H9 (cell line): ENCODE measurements at regions not wholly inside any gene's neighbourhood (a gene's known extent, or its start where the extent isn't known, plus 50 kb on each side); places are given as distances from the start of the nearest gene placed in this dataset.

ENCODE experiments used
- DNase-seq: peaks from one replicate; pipeline ENCODE4 v3.0.0-alpha.2; 2017
- H2AFZ ChIP-seq: one replicate; pipeline ENCODE4 v1.6.1; 2013; ENCODE audit warnings: mild to moderate bottlenecking, low read length, control low read depth, moderate library complexity
- H2AK5ac ChIP-seq: 2 replicates; pipeline ENCODE4 v1.6.1; 2013; ENCODE audit warnings: low read length, control low read depth, mixed read lengths; ENCODE audit not compliant: insufficient read length
- H2BK120ac ChIP-seq: one replicate; pipeline ENCODE4 v1.6.1; 2013; ENCODE audit warnings: low read depth, mild to moderate bottlenecking, low read length, control low read depth, inconsistent platforms; ENCODE audit not compliant: poor library complexity, severe bottlenecking
- H2BK12ac ChIP-seq: 2 replicates; pipeline ENCODE4 v1.6.1; 2013; ENCODE audit warnings: low read length, control low read depth, mixed read lengths, low read depth; ENCODE audit not compliant: insufficient read length
- H2BK15ac ChIP-seq: 2 replicates; pipeline ENCODE4 v1.6.1; 2013; ENCODE audit warnings: low read depth, low read length, control low read depth
- H2BK20ac ChIP-seq: one replicate; pipeline ENCODE4 v1.6.1; 2013; ENCODE audit warnings: low read depth, mild to moderate bottlenecking, low read length, control low read depth, inconsistent platforms; ENCODE audit not compliant: poor library complexity, severe bottlenecking
- H2BK5ac ChIP-seq: 2 replicates; pipeline ENCODE4 v1.6.1; 2013; ENCODE audit warnings: low read length, control low read depth, mixed read lengths; ENCODE audit not compliant: insufficient read length
- H3K14ac ChIP-seq: 2 replicates; pipeline ENCODE4 v1.6.1; 2013; ENCODE audit warnings: low read length, control low read depth; ENCODE audit not compliant: insufficient read depth
- H3K18ac ChIP-seq: 2 replicates; pipeline ENCODE4 v1.6.1; 2013; ENCODE audit warnings: low read depth, mild to moderate bottlenecking, mixed read lengths, low read length, control low read depth; ENCODE audit not compliant: insufficient read length
- H3K23ac ChIP-seq: 2 replicates; pipeline ENCODE4 v1.6.1; 2013; ENCODE audit warnings: low read length, control low read depth, mixed read lengths, low read depth; ENCODE audit not compliant: insufficient read length
- H3K23me2 ChIP-seq: 2 replicates; pipeline ENCODE4 v1.6.1; 2013; ENCODE audit warnings: low read depth, mild to moderate bottlenecking, mixed read lengths, low read length, control low read depth; ENCODE audit not compliant: insufficient read length, poor library complexity, severe bottlenecking
- H3K27ac ChIP-seq: 2 replicates; pipeline ENCODE4 v1.5.1; 2013; ENCODE audit warnings: low read length, control low read depth, mixed read lengths, low read depth; ENCODE audit not compliant: insufficient read length
- H3K27me3 ChIP-seq: 2 replicates; pipeline ENCODE4 v1.6.1; 2013; ENCODE audit warnings: low read length, control low read depth, inconsistent platforms; ENCODE audit not compliant: insufficient read depth
- H3K4ac ChIP-seq: 2 replicates; pipeline ENCODE4 v1.6.1; 2013; ENCODE audit warnings: low read depth, mild to moderate bottlenecking, control low read depth, inconsistent platforms, low read length, moderate library complexity
- H3K4me1 ChIP-seq: 2 replicates; pipeline ENCODE4 v1.6.1; 2013; ENCODE audit warnings: low read length, control low read depth, inconsistent platforms; ENCODE audit not compliant: insufficient read depth
- H3K4me2 ChIP-seq: 2 replicates; pipeline ENCODE4 v1.6.1; 2013; ENCODE audit warnings: low read length, control low read depth, mixed read lengths; ENCODE audit not compliant: insufficient read length, insufficient read depth
- H3K56ac ChIP-seq: 2 replicates; pipeline ENCODE4 v1.6.1; 2013; ENCODE audit warnings: low read depth, mild to moderate bottlenecking, mixed read lengths, low read length, control low read depth; ENCODE audit not compliant: insufficient read length
- H3K79me1 ChIP-seq: 2 replicates; pipeline ENCODE4 v1.6.1; 2013; ENCODE audit warnings: low read depth, mild to moderate bottlenecking, moderate library complexity, low read length, control low read depth, inconsistent platforms; ENCODE audit not compliant: insufficient read depth, poor library complexity, severe bottlenecking
- H3K79me2 ChIP-seq: 2 replicates; pipeline ENCODE4 v1.6.1; 2013; ENCODE audit warnings: low read length, control low read depth, inconsistent platforms; ENCODE audit not compliant: insufficient read depth
- H3K9ac ChIP-seq: 2 replicates; pipeline ENCODE4 v1.6.1; 2013; ENCODE audit warnings: low read length, control low read depth, mixed read lengths; ENCODE audit not compliant: insufficient read length; ENCODE audit errors: extremely low read depth
- H3K9me3 ChIP-seq: one replicate; pipeline ENCODE4 v1.6.1; 2013; ENCODE audit warnings: low read depth, low read length, inconsistent platforms; ENCODE audit not compliant: control insufficient read depth
- H3T11ph ChIP-seq: one replicate; pipeline ENCODE4 v1.6.1; 2013; ENCODE audit warnings: mild to moderate bottlenecking, low read length, control low read depth, inconsistent platforms
- H4K20me1 ChIP-seq: one replicate; pipeline ENCODE4 v1.6.1; 2013; ENCODE audit not compliant: control insufficient read depth, insufficient read length, insufficient read depth
- H4K5ac ChIP-seq: 2 replicates; pipeline ENCODE4 v1.6.1; 2013; ENCODE audit warnings: low read depth, mild to moderate bottlenecking, mixed read lengths, low read length, control low read depth; ENCODE audit not compliant: insufficient read length
- H4K8ac ChIP-seq: replicated peaks from 2 replicates; pipeline ENCODE4 v1.6.1; 2013; ENCODE audit warnings: low read length, control low read depth, mixed read lengths, low read depth; ENCODE audit not compliant: insufficient read length
- H4K91ac ChIP-seq: 2 replicates; pipeline ENCODE4 v1.6.1; 2013; ENCODE audit warnings: low read depth, mild to moderate bottlenecking, moderate library complexity, mixed read lengths, low read length, control low read depth; ENCODE audit not compliant: insufficient read length
- H3K27ac Mint-ChIP-seq, 3 experiments: 2 replicates in 2 of 3; 3 replicates in 1 of 3; pipeline ENCODE4 v1.8.0; 2020 to 2021; ENCODE audit warnings: mixed read lengths in 3 of 3, mild to moderate bottlenecking in 1 of 3, moderate library complexity in 1 of 3
- H3K27me3 Mint-ChIP-seq: 2 replicates; pipeline ENCODE4 v1.8.0; 2021; ENCODE audit warnings: low read depth, mild to moderate bottlenecking, moderate library complexity, mixed read lengths
- H3K36me3 Mint-ChIP-seq, 3 experiments: 2 replicates in 2 of 3; 3 replicates in 1 of 3; pipeline ENCODE4 v1.8.0; 2020 to 2021; ENCODE audit warnings: low read depth in 3 of 3, mixed read lengths in 3 of 3; ENCODE audit not compliant: insufficient read depth in 1 of 3
- H3K4me1 Mint-ChIP-seq, 2 experiments: 2 replicates each; pipeline ENCODE4 v1.8.0; 2020; ENCODE audit warnings: mixed read lengths in 2 of 2
- H3K4me3 Mint-ChIP-seq, 2 experiments: 2 replicates in 1 of 2; 3 replicates in 1 of 2; pipeline ENCODE4 v1.8.0; 2020 to 2021; ENCODE audit warnings: mild to moderate bottlenecking in 2 of 2, mixed read lengths in 2 of 2, moderate library complexity in 1 of 2
- H3K9me3 Mint-ChIP-seq, 2 experiments: 2 replicates in 1 of 2; 3 replicates in 1 of 2; pipeline ENCODE4 v1.8.0; 2020; ENCODE audit warnings: mild to moderate bottlenecking in 2 of 2, mixed read lengths in 2 of 2, moderate library complexity in 1 of 2
- TF ChIP-seq, protein P1 (sequence below): fragments of 200-600 bp; sonication (generic); conservative IDR thresholded peaks from 3 replicates; pipeline ENCODE4 v1.8.0; 2021; ENCODE audit warnings: antibody characterized with exemption, mild to moderate bottlenecking

DNA sequence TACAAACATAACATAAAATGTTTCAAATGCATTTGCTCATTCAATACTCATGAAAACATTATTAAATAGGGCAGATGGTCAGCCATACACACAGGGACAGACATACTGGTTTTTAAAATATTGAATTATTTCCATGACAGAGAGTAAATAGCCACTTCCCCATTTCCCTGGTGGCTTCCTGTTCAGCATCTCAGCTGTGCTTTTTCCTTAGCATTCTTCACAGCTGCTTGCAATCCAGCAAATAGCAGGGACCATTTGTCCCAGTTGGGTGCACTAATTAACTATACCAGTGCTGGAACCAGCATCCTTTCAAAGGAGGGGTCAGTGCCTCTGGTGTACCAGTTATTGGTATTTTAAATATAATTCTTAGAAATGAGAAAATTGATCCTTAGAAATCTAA, 964.7 kb downstream of the RAB28 start:
- H4K20me1 ChIP-seq = peaks cover 2% of the 10 kb centered on the region
- DNase-seq = no peak
- H3K79me2 ChIP-seq = no peaks in the 10 kb centered on the region
- H4K8ac ChIP-seq = no peak overlapping the region
- H2BK15ac ChIP-seq = no peak overlapping the region
- Mint-ChIP-seq H3K27ac (no peak overlapping the region), H3K4me1 (no peaks in the 10 kb centered on the region), H3K27me3 (no peaks in the 10 kb centered on the region), H3K36me3 (peaks cover 11 to 13% (median 12%) of the 10 kb centered on the region in 3 experiments), H3K9me3 (peaks cover 14 to 20% of the 10 kb centered on the region in 2 experiments), H3K4me3 (no peak overlapping the region)
- H3K23me2 ChIP-seq = no peaks in the 10 kb centered on the region
- H2AFZ ChIP-seq = no peak overlapping the region
- H3K4ac ChIP-seq = no peak overlapping the region
- H2BK20ac ChIP-seq = no peak overlapping the region
- no peak overlapping the region for H3K4me2 ChIP-seq
- no peak overlapping the region for H3T11ph ChIP-seq
- no peaks in the 10 kb centered on the region for H3K9me3 ChIP-seq
- no peaks in the 10 kb centered on the region for H3K4me1 ChIP-seq
- no peak overlapping the region for H2BK120ac ChIP-seq
- no peak overlapping the region for H3K27ac ChIP-seq
- H4K91ac ChIP-seq = no peak overlapping the region
- H3K27me3 ChIP-seq = no peaks in the 10 kb centered on the region
- H2AK5ac ChIP-seq = no peak overlapping the region
- H2BK12ac ChIP-seq = no peak overlapping the region
- no peak overlapping the region for H3K14ac ChIP-seq
- no peak overlapping the region for H3K56ac ChIP-seq
- no peak overlapping the region for H3K9ac ChIP-seq
- no peak overlapping the region for H2BK5ac ChIP-seq
- H3K18ac ChIP-seq = no peak overlapping the region
- H3K23ac ChIP-seq = no peak overlapping the region
- TF ChIP-seq, protein P1, sequence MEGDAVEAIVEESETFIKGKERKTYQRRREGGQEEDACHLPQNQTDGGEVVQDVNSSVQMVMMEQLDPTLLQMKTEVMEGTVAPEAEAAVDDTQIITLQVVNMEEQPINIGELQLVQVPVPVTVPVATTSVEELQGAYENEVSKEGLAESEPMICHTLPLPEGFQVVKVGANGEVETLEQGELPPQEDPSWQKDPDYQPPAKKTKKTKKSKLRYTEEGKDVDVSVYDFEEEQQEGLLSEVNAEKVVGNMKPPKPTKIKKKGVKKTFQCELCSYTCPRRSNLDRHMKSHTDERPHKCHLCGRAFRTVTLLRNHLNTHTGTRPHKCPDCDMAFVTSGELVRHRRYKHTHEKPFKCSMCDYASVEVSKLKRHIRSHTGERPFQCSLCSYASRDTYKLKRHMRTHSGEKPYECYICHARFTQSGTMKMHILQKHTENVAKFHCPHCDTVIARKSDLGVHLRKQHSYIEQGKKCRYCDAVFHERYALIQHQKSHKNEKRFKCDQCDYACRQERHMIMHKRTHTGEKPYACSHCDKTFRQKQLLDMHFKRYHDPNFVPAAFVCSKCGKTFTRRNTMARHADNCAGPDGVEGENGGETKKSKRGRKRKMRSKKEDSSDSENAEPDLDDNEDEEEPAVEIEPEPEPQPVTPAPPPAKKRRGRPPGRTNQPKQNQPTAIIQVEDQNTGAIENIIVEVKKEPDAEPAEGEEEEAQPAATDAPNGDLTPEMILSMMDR = no peak
- no peaks in the 10 kb centered on the region for H3K79me1 ChIP-seq
- no peak overlapping the region for H4K5ac ChIP-seq
